HG03520 (cell line): ENCODE measurements at regions not wholly inside any gene's neighbourhood (a gene's known extent, or its start where the extent isn't known, plus 50 kb on each side); places are given as distances from the start of the nearest gene placed in this dataset.
A peak's percentile ranks its signal among the peaks of the same experiment; 100 is the strongest.

Source experiments
- ATAC-seq: cut with Tn5 transposase; IDR thresholded peaks from one replicate; pipeline ENCODE4 v1.9.1; 2021; ENCODE audit warnings: mild to moderate bottlenecking, moderate library complexity; ENCODE audit not compliant: unreplicated experiment

DNA sequence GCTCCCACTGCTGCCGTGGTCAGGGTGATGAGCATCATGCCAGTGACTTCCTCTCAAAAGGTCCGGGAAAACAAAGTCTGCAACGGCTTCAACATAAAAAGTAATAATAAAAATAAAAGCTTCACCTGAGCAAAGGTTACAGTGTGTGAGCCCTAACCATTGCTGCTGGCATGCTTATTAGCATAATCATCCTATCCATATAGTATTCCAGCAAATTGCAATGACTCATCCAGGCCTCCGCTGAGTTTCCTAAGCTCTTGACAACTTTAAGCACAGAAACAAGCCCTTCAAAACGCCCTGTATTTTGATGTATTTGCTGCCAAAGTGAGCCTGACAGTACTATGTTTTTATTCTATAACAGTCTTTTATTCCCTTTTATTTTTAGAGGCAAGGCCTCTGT is 100.5 kb downstream of the AASDH start:
- no peak for ATAC-seq

DNA sequence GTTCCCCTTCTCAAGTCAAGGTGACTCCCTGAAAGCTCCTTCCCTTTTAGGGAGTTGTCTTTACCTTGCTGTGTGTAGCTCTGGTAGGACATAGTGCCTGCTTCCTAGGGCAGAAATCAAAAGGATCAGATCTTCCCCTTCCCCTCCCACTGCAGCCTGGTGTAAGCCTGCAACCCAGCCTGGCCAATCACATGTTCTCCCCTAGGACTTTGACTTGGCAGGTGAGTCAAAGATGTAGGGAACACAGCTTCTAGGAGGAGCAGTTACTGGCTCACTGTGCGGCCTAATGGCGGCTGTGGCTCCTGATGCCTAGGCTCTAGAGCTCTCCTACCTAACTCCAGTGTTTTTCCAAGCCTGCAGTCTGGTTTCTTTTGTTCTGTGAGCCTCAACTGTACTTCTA is 103.9 kb downstream of the AASDH start:
- ATAC-seq, result no peak

DNA sequence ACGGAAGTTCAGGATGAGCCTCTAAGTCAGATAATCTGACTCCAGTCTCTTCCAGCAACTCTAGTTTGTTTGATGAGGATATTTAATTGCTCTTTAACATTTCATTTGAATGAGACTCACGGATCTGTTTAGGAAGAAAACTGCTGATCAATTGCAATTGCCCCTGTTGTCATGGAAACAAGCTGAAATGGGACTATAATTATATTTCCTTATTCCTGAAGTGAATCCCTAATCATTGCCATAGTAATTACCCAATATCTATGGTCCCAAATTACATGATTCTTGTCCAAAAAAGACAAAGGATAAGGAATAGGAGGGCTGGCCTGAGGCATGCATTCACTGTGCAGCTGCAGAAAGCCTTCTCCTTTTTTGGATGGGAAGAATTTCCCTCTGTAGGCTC is 105.3 kb downstream of the AASDH start:
- ATAC-seq, result no peak

DNA sequence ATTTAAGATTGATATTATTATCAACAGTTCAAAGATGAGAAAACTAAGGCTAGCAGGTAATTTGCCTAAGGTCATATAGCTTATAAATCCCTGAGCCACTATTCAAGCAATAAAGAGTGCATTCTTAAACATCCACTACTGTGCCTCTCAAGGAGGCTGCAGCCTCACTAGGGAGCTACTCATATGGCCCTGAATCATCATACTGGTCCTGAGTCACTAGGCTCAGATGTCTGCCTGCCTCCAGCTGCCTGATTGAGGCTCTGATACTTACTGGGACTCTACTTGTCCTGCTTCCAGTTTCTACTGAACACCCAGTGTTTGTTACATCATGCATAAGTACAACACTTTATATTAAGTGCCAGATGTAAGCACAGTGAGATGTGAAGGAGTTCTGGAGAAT is 110.7 kb downstream of the AASDH start:
- no peak for ATAC-seq

DNA sequence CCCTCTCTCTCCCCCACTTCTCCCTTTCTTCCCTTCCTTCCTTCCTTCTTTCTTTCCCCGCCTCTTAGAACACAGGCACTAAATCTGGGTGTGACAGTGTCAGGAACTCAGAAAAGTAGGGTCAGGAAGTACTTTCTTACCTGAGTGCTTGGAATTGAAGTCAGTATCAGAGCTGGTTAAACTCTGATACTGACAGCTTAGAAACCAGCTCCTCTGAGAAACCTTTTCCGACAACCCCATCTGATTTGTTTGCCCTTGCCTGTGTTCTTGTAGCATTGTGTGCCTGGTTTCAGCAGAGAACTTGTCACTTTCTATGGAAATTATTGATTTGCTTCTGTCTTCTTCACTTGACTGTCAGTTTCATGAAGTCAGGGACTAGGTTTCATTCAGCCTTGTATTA is 113.9 kb downstream of the AASDH start:
- no peak for ATAC-seq

DNA sequence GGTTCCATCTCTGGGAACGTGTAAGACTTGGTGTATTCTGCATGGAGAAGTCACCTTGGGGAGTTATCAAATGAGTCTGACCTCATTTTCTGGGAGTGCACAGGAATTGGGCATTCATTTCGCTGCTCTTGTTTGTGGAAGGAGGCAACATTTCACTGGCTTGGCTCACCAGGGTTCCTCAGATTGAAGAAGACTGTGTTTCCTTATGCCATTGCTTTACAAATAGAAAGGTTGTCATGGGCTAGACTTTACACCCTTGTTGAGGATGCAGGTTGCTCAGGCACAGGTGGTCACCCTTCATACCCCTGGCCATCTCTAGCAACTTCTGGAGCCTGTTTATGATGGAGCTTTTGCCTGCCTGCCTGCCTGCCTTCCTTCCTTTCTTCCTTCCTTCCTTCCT is 114.4 kb downstream of the AASDH start:
- no peak for ATAC-seq

DNA sequence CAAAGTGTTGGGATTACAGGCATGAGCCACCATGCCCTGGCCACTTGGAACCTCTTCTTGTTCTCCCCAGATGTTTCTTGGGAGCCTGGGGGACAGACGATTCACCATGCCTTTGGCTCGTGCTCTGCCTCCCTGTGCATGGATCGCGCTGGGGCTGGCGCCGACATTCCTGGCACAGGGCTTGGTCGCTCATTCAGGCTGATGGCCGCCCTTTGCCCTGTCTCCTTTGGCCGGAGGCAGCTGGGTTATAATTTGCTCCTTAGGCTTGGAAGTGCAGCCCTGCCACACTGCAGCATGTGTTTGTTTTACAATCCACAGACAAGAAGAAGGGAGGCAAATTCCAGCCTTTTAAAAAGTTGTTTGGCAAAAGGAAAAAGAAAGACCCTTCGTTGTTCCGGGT is 115.3 kb downstream of the AASDH start:
- ATAC-seq, result no peak

DNA sequence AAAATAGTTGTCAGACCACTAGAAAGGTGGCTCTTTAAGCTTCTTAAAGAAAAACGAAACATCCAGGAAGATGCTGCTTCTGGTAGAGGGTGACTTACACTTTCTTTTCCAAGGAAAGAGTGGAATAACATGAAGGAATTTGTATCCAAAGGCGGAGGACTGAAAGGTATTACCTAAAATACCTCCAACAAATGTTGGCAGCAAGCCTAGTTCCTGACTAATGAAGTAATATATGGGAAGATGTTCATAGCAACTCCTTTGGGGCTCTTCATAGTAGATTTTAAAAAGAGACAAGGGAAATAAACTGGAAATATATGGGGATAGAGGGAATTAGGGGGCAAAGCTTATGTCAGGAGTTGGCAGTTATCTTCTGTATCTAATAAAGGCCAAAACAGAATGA is 116.2 kb downstream of the AASDH start:
- ATAC-seq, result no peak

DNA sequence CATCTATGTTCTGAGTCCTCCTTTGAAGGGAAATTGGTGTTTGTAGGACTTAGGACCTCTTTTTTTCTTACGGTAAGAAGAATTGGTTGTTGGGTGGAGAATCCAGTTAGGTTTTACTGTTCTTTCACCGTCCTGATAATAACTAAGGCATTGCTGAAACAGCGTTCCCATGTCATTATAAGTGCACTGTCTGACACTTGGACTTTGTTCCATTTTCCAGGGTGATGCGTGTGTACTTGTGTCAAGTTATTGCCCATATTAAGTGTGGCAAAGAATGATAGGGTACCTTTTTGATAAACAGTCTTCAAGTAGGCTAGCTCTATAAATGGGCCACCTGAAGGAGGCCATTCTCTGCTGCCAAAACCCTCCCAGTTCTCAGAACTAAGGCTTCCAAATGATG is 119.7 kb downstream of the AASDH start:
- ATAC-seq, result no peak

DNA sequence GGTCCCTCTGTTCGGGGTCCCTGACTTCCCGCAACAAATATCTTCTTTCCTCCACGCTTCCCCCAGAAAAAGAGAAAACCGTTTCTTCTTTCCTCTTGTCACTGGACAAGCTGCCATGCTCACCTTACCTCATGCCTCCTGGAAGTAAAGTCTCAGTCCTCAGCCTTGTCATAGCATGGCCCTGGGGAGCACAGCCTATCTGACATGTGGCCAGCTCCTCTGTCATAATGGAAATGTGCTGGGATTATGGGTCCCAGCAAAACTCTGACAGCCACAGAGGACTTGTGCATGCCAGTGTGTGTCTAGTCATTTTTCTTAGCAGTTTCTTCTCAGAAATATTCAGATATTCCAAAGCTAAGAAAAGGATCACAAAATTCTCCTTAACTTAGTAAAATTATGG is 122.4 kb downstream of the AASDH start:
- ATAC-seq, result no peak

DNA sequence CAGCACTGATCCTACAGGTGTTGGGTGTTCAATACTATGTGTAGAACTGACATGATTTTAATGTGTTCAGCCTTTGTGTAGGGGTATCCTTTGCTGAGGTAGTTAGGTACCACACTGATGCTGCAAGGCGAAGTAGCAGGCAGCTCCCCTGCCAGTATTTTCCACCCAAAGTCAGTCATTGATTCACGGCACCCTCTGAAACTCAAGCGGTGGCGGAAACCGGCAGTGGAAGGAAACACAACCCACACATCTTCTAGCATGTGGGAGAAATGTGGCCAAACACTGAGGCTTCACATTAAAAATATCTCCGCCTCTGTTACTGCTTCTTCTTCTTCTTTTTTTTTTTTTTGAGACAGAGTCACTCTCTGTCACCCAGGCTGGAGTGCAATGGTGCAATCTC is 126.3 kb downstream of the AASDH start:
- peak; percentile 82 for ATAC-seq

DNA sequence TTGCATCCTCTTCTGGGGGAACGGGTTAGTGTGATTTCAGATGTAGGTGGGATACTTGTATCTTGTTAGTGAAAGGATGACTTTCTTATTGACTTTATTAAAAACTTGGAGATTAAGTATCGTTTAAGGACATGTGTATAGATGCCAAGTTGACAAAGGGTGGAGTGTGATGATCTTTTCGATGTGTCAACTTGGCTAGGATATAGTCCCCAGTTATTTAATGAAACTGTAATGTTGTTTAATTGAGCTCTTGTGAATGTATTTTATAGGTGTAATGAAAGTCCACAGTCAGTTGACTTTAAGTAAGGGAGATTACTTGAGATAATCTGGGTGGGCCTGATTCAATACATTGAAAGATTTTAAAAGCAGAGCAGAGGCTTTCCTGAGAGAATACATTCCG is 127.0 kb downstream of the AASDH start:
- no peak for ATAC-seq

DNA sequence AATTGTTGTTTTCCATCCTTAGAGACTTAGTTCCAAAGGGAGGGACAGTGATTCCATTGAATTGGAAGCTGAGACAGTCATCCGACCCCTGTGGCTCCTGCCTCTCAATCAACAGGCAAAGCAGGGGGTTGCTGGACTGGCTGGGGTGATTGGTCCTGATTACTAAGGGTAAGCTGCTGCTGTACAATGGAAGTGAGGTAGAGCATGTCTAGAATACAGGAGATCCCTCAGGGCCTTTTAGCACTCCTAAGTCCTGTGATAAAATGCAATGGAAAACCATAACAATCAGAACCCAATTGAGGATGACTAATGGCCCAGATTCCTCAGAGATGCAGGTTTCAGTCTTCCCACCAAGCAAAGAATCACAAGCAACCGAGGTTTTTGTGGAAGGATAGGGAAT is 127.6 kb downstream of the AASDH start:
- ATAC-seq, result no peak

DNA sequence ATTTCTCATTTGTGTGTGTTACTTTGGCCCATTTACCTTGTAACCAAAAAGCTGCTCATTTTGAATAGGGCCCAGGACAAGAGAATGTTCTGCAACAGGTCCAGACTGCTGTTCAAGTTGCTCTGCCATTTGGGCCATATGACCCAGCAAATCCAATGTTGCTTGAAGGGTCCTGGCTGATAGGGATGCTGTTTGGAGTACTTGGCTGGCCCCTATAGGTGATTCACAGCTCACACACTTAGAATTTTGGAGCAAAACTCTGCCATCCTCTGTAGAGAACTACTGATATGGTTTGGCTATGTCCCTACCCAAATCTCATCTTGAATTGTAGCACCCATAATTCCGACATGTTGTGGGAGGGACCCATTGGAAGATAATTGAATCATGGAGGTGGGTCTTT is 131.5 kb downstream of the AASDH start:
- no peak for ATAC-seq

DNA sequence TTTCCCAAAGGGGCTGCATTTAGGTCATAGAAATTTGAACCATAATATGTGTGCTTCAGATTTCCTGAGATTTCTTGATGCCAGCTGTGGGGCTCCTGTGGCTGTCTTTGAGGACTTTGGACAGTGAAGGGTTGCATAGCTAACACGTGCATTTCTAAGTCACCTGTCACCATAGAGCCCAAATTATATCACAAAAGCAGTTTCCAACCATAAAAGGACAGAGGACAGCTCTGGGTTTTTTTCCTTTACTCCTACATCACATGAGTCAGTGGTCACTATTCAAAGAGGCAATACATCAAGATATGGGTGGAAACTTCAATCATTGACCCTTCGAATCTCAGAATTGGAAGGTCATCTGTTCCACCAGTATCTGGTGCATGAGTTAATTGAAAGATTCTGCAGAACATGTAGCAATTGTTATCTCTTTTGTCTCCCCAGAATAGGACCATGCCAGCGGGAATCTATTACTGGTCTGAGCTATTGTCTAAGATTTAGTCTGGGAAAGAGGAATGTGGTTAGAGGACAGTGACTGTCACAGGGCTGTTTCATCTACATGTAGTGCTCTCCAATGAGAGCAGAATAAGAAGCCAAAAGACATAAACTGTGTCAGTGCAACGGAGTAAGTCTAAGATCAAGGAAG is 133.5 kb downstream of the AASDH start:
- no peak for ATAC-seq

DNA sequence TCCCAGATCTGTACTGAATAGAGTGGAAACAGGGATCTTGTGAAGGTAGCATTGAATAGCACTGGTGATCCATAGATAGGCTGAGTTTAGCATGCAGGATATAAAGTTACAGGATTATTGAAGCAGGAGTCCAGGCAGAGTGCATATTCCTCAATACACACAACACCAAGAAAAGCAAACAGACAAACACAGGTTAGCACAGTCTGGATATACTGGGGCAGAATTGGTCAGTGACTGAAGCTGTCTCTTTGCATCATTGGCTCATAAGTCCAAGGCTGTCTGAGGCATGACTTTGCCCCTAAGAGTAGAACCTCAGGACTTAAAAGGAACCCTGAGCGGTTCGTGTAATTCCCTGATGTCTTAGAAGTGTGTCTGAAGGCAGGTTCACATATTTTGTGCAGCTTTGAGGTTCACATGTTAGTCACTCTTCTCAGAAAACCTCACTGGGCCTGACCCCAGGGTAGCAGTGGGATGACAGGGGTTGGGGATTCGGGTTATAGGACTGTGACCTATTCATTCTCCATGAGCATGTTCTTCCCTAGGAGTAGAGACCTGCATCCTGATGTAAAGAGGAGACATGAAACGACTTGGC is 134.6 kb downstream of the AASDH start:
- no peak for ATAC-seq

DNA sequence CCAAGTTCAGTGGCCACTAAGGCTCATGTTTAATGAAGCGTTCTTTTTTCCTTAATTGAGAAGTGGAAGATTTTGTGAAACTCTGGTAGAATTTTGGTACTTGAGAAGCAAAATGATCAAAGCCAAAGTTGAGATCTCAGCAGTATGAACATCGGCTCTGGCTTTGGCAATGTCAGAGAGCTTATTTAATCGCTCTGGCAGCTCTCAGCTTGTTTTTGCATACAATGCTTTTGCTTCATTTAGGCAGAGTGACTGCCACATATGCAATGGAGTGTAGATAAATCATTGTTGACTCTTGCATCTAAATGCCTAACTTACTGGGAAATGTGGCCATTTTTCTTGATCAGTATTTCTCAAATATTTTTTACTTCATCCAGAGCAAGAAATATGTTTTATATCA is 135.7 kb downstream of the AASDH start:
- no peak for ATAC-seq

DNA sequence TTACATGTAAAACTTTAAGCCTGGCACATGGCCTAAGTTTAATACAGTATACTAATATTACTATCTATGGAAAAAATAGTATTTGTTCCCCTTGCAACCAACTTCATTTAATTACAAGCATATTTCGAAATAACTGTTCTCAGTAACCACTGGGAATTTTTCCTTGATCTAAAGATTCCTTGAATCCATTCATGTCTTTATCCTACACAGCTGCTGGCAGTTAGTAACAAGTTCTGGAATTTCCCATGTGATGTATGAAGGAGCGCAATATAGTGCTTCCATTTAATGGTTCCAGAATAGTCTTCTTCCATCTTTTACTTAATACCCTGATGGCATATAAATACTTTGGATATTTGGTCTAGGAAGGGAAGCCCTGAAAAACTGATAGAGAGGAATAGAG is 136.5 kb downstream of the AASDH start:
- ATAC-seq, result no peak

DNA sequence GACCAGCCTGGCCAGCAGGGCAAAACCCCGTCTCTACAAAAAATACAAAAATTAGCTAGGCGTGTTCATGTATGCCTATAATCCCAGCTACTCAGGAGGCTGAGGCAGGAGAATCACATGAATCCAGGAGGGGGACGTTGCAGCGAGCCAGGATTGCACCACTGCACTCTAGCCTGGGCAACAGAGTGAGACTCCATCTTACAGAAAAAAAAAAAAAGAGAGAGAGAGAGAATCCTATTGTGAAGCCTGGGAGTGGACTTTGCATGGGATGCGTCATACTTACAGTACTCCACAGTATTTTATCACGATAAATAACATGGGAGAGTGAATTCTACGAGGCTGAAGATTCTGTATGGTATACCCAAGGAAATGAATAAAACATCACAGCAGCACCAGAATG is 139.6 kb downstream of the AASDH start:
- no peak for ATAC-seq

DNA sequence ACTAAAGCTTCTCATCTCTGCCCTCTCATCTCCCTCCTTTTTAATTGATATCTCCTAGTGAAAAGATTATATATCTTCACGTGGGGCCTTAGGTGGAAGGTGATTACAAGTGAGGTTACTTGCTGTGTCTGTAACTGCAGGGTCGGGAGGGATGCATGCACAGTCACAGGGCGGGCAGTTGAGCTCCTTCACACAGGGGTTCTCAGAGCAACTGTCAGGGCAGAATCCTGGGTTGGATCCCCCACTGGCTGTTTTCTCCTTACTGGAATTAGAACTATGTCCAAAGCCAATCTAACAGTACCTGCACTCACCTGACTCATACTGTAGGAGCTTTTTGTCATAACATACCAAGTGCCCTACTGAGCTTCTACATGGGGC is 141.1 kb downstream of the AASDH start:
- no peak for ATAC-seq

DNA sequence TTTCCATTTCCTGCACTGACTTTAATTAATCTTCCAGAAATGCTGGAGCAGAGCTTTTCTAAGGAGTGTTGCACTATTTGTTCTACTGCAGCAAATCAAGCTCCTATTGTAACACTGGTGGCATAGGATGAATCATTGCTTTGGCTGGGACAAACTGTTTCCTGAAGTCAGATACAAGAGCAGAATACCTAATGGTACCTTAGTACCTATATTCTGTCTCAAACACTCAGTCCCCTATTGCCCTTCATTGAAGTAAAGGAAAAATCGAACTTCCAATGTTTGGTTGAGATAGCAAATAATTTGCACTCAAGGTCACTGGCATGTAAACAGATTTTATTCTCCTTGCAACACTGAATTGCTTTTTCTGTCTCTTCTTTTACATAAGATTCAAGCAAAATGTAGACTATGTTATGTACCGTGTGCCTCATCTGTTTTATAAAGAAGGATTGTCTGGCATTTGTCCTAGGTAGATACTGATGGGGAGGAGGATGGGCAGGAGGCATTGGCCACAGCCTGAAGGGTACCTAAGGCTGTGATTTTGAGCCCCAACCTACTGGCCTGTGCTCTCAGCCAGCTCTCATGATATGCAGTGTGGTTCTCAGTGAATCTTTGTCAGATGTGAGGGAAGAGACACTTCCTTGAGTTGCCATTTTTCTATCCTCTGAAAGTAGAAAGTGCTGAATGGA is 141.6 kb downstream of the AASDH start:
- no peak for ATAC-seq

DNA sequence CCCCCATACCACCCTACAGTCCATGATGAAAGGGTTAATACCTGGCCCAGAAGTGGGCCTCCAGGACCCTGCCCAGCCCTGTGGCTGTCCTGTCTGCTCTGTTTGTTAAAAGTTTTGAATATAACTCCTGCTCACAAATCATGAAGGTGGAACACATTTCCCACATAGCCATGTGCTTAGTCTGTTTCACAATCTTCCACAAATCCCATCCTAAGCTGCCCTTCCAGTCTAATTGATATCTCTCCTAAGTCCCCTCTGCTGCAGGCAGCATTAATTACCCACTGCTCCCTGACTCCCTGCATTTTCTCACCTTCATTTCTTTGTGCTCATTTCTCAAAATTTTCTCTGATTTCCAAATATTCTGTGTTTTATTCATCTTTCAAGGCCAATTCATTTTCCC is 142.6 kb downstream of the AASDH start:
- no peak for ATAC-seq

DNA sequence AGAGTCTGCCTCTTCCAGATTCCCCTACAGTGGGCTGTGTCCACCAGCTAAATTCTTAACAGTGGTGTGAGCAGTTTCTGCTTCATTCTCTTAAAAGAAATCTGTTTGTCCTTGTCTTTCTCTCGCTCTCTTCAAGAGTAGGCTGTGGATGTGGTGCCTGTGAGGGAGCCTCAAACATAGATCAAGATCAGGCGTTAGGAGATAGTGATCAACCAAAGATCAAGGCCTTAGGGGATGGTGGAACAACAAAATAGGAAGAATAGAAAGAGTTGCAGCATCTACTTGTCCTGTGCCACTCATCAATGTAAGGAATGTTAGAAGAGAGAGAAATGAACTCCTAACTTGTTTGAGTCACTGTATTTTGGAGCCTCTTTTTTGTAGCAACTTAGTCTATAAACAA is 144.2 kb downstream of the AASDH start:
- ATAC-seq, result no peak
